SK-N-MC (cell line): ENCODE measurements at regions not wholly inside any gene's neighbourhood (a gene's known extent, or its start where the extent isn't known, plus 50 kb on each side); places are given as distances from the start of the nearest gene placed in this dataset.

Source experiments
- EZH2 ChIP-seq: fragments of 200-600 bp; sonication (generic); IDR thresholded peaks from one replicate; pipeline ENCODE4 v1.6.1; 2017; ENCODE audit warnings: antibody characterized with exemption
- FOXP2 ChIP-seq: optimal IDR thresholded peaks from 2 replicates; pipeline ENCODE3; 2011; ENCODE audit warnings: mild to moderate bottlenecking, moderate library complexity; ENCODE audit not compliant: insufficient read depth; ENCODE audit errors: extremely low read length, control extremely low read depth
- POLR2AphosphoS5 ChIP-seq: IDR thresholded peaks from 2 replicates; pipeline ENCODE4 v1.6.1; 2012; ENCODE audit warnings: mild to moderate bottlenecking, low read depth, low read length, borderline replicate concordance

GRCh38 chr5:74401946-74402320 is 238.6 kb downstream of the ENC1 start:
- TF ChIP-seq EZH2: no peak
- no peak for TF ChIP-seq POLR2AphosphoS5
- no peak for TF ChIP-seq FOXP2
